ENCODE measurements at regions not wholly inside any gene's neighbourhood (a gene's known extent, or its start where the extent isn't known, plus 50 kb on each side); places are given as distances from the start of the nearest gene placed in this dataset.

DNA sequence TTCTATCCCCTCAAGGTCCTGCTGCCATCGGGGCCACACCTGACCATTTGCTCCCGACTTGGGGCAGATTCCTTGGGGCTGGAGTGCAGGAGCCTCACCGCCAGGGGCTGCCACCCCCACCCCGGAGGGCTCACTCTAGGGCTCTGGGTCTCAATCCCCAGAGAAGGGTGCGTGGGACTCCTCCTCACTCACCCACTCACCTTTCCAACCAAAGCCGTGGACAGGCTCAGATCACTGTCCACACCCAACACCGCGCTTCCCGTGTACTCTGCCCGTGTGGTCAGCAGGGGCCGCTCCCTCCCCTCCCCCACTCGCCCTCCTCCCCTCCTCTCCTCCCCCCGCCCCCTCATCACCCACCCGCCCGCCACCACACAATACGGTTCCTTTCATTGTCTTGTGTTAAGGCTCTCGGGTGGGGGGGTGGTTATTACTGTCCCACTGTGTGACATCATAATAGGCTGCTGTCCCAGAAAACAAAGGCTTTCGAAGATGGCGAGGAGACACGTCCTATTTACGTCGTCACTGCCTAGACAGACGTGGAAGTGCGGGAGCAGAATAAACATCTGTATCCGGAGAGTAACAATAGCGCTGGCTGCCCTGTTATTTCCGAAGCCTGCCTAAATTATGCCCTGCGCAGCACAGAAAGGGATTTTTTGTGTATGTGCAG is 85.8 kb downstream of the YTHDF1 start:
- TF ChIP-seq NFIC (IDR thresholded peaks at IDR 0.05) (no peak), FOXM1 (IDR thresholded peaks at IDR 0.05; ENCODE audit: borderline replicate concordance, low read depth) (no peak), ZBTB7A (IDR thresholded peaks at IDR 0.05; ENCODE audit: low read depth) (no peak), CEBPB (IDR thresholded peaks at IDR 0.05) (no peak), EP300 (IDR thresholded peaks at IDR 0.05; ENCODE audit: borderline replicate concordance) (no peak), EGR1 (IDR thresholded peaks at IDR 0.05) (no peak), YY1 (IDR thresholded peaks at IDR 0.05; ENCODE audit: low read depth) (no peak), TEAD4 (IDR thresholded peaks at IDR 0.05) (no peak), TCF12 (IDR thresholded peaks at IDR 0.05; ENCODE audit: low read depth) (no peak), CREB1 (IDR thresholded peaks at IDR 0.05; ENCODE audit: low read depth) (no peak), RAD21 (IDR thresholded peaks at IDR 0.05; ENCODE audit: low read depth) (no peak), TAF1 (IDR thresholded peaks at IDR 0.05; ENCODE audit: low read depth) (no peak)
- TF ChIP-seq, protein P1, sequence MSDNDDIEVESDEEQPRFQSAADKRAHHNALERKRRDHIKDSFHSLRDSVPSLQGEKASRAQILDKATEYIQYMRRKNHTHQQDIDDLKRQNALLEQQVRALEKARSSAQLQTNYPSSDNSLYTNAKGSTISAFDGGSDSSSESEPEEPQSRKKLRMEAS (IDR thresholded peaks at IDR 0.05): no peak
- TF ChIP-seq, protein P2, sequence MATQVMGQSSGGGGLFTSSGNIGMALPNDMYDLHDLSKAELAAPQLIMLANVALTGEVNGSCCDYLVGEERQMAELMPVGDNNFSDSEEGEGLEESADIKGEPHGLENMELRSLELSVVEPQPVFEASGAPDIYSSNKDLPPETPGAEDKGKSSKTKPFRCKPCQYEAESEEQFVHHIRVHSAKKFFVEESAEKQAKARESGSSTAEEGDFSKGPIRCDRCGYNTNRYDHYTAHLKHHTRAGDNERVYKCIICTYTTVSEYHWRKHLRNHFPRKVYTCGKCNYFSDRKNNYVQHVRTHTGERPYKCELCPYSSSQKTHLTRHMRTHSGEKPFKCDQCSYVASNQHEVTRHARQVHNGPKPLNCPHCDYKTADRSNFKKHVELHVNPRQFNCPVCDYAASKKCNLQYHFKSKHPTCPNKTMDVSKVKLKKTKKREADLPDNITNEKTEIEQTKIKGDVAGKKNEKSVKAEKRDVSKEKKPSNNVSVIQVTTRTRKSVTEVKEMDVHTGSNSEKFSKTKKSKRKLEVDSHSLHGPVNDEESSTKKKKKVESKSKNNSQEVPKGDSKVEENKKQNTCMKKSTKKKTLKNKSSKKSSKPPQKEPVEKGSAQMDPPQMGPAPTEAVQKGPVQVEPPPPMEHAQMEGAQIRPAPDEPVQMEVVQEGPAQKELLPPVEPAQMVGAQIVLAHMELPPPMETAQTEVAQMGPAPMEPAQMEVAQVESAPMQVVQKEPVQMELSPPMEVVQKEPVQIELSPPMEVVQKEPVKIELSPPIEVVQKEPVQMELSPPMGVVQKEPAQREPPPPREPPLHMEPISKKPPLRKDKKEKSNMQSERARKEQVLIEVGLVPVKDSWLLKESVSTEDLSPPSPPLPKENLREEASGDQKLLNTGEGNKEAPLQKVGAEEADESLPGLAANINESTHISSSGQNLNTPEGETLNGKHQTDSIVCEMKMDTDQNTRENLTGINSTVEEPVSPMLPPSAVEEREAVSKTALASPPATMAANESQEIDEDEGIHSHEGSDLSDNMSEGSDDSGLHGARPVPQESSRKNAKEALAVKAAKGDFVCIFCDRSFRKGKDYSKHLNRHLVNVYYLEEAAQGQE (IDR thresholded peaks at IDR 0.05; ENCODE audit: low read depth): no peak
- TF ChIP-seq, protein P3, sequence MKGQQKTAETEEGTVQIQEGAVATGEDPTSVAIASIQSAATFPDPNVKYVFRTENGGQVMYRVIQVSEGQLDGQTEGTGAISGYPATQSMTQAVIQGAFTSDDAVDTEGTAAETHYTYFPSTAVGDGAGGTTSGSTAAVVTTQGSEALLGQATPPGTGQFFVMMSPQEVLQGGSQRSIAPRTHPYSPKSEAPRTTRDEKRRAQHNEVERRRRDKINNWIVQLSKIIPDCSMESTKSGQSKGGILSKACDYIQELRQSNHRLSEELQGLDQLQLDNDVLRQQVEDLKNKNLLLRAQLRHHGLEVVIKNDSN (IDR thresholded peaks at IDR 0.05): no peak

DNA sequence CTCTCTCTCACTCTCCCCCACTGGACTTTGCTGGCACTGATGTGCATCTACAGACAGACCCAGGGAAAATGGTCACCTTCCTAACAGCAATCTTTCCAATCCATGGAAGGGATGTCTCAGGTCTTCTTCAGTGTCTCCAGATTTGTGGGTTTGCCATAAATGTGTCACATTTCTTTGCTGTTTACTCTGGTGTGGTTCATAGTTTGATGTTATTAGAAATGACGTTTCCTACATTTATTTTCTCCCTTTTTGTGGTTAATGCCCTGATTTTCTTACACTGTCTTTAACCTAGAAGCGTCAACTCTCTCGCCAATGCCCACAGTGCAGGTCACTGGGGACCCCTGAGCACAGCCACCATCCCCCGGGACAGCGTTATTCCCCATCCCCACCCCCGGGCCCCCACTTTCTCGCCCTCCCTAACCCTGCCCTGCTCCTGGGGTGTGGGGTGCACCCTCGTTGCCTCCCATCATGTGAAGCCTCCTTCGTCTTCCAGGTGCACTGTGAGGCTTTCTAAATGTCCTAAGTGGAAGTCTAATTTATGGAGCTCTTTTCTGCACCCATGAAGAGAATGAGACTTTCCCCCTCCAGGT is 86.5 kb downstream of the YTHDF1 start:
- TF ChIP-seq FOXM1 (IDR thresholded peaks at IDR 0.05; ENCODE audit: borderline replicate concordance, low read depth): no peak
- no peak for TF ChIP-seq EGR1 (IDR thresholded peaks at IDR 0.05)
- no peak for TF ChIP-seq CEBPB (IDR thresholded peaks at IDR 0.05)
- no peak for TF ChIP-seq TCF12 (IDR thresholded peaks at IDR 0.05; ENCODE audit: low read depth)
- TF ChIP-seq ZBTB7A (IDR thresholded peaks at IDR 0.05; ENCODE audit: low read depth): no peak
- TF ChIP-seq RAD21 (IDR thresholded peaks at IDR 0.05; ENCODE audit: low read depth): no peak
- TF ChIP-seq NFIC (IDR thresholded peaks at IDR 0.05): no peak
- no peak for TF ChIP-seq TEAD4 (IDR thresholded peaks at IDR 0.05)
- no peak for TF ChIP-seq CREB1 (IDR thresholded peaks at IDR 0.05; ENCODE audit: low read depth)
- TF ChIP-seq, protein P3 (IDR thresholded peaks at IDR 0.05): no peak
- no peak for TF ChIP-seq YY1 (IDR thresholded peaks at IDR 0.05; ENCODE audit: low read depth)
- TF ChIP-seq EP300 (IDR thresholded peaks at IDR 0.05; ENCODE audit: borderline replicate concordance): no peak
- TF ChIP-seq TAF1 (IDR thresholded peaks at IDR 0.05; ENCODE audit: low read depth): no peak

DNA sequence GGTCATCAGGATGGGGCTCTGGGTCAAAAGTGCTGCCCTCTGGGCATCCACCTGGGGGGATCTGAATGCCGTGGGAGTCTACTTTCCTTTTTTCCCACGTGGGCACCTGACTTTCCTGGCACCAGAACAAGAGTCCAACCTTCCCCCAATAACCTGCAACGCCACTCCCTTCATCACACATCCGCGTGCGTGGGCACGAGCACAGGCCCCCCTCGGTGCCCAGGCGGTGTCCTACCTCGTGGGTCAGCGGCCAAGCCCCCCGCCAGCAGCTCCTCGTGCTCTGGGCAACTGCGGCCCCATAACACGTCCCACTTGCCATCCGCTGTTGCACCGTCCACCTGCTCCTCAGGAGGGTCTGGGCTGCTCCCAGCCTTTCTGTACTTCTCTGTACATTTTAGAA is 87.0 kb downstream of the YTHDF1 start:
- TF ChIP-seq ZBTB7A (IDR thresholded peaks at IDR 0.05; ENCODE audit: low read depth): no peak
- TF ChIP-seq NFIC (IDR thresholded peaks at IDR 0.05): no peak
- no peak for TF ChIP-seq TAF1 (IDR thresholded peaks at IDR 0.05; ENCODE audit: low read depth)
- TF ChIP-seq TEAD4 (IDR thresholded peaks at IDR 0.05): no peak
- TF ChIP-seq RAD21 (IDR thresholded peaks at IDR 0.05; ENCODE audit: low read depth): no peak
- TF ChIP-seq YY1 (IDR thresholded peaks at IDR 0.05; ENCODE audit: low read depth): no peak
- TF ChIP-seq CREB1 (IDR thresholded peaks at IDR 0.05; ENCODE audit: low read depth): no peak
- TF ChIP-seq, protein P2 (IDR thresholded peaks at IDR 0.05; ENCODE audit: low read depth): no peak
- no peak for TF ChIP-seq EGR1 (IDR thresholded peaks at IDR 0.05)
- no peak for TF ChIP-seq FOXM1 (IDR thresholded peaks at IDR 0.05; ENCODE audit: borderline replicate concordance, low read depth)
- TF ChIP-seq TCF12 (IDR thresholded peaks at IDR 0.05; ENCODE audit: low read depth): no peak
- no peak for TF ChIP-seq EP300 (IDR thresholded peaks at IDR 0.05; ENCODE audit: borderline replicate concordance)
- TF ChIP-seq, protein P3 (IDR thresholded peaks at IDR 0.05): no peak
- TF ChIP-seq, protein P1 (IDR thresholded peaks at IDR 0.05): no peak
- TF ChIP-seq CEBPB (IDR thresholded peaks at IDR 0.05): no peak

DNA sequence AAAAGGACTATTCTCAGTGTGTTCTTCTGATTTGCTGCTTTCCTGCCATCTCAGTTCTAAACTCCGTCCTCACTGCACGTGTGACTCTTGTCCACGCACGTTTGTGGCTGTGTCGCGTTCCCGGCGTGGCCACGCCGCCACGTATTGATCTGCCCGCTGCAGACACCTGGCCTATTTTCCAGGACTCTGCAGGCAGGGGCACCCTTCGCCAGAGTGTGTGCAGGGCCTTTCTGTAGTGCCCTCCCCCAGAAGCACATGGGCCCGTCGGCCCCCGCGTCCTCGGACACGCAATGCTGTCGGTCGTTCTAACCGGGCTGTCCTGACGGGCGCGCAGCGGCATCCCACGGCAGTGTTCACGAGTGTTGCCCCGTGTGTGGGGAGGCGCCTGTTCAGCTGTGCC is 87.6 kb downstream of the YTHDF1 start:
- TF ChIP-seq TEAD4 (IDR thresholded peaks at IDR 0.05) (no peak), FOXM1 (IDR thresholded peaks at IDR 0.05; ENCODE audit: borderline replicate concordance, low read depth) (no peak), NFIC (IDR thresholded peaks at IDR 0.05) (no peak), YY1 (IDR thresholded peaks at IDR 0.05; ENCODE audit: low read depth) (no peak), EP300 (IDR thresholded peaks at IDR 0.05; ENCODE audit: borderline replicate concordance) (no peak), TCF12 (IDR thresholded peaks at IDR 0.05; ENCODE audit: low read depth) (no peak), CEBPB (IDR thresholded peaks at IDR 0.05) (no peak), RAD21 (IDR thresholded peaks at IDR 0.05; ENCODE audit: low read depth) (no peak)
- TF ChIP-seq, protein P2 (IDR thresholded peaks at IDR 0.05; ENCODE audit: low read depth): no peak
- TF ChIP-seq, protein P3 (IDR thresholded peaks at IDR 0.05): no peak
